HepG2 (cell line): ENCODE measurements at regions not wholly inside any gene's neighbourhood (a gene's known extent, or its start where the extent isn't known, plus 50 kb on each side); places are given as distances from the start of the nearest gene placed in this dataset.
A peak's percentile ranks its signal among the peaks of the same experiment; 100 is the strongest.

ENCODE experiments used
- ATAC-seq: fragments of 200-7000 bp; cut with Tn5 transposase; 3 replicates; pipeline ENCODE4 v1.9.1; 2020; ENCODE audit warnings: mild to moderate bottlenecking, moderate library complexity
- BruUV-seq: library from RNA; stranded (reverse); fragments of 400-500 nt; replicated peaks from 2 replicates; lab custom pipeline; 2021; lab: Mats Ljungman, UMichigan
- CTCF ChIA-PET: fragments of 300-600 bp; formaldehyde crosslinking; extraction: SDS; loops from one replicate; lab custom pipeline; 2021; ENCODE audit warnings: low total read pairs, inconsistent platforms, low intra/inter-chr PET ratio; lab: Yijun Ruan, JAX
- POLR2A ChIA-PET: fragments of 350-600 bp; sonication (Branson Sonifier 250); formaldehyde crosslinking; loops from one replicate; lab custom pipeline; 2020; ENCODE audit warnings: antibody characterized with exemption, inconsistent platforms; lab: Yijun Ruan, JAX
- DNase-seq: peaks from one replicate; pipeline ENCODE4 v3.0.0-alpha.2; 2015; ENCODE audit warnings: low spot score
- FAIRE-seq: peaks from 3 replicates; lab custom pipeline; 2011; peaks lifted over from hg19 to GRCh38; lab: Jason Lieb, UNC
- H2AFZ ChIP-seq: one replicate; pipeline ENCODE4 v1.6.1; 2011; ENCODE audit warnings: low read length, inconsistent platforms
- H3K27ac ChIP-seq: fragments of 300-600 bp; 3 replicates; pipeline ENCODE4 v1.8.0; 2011; ENCODE audit warnings: mixed run types, mild to moderate bottlenecking, mixed read lengths, low read length, inconsistent platforms; ENCODE audit not compliant: insufficient read depth; ENCODE audit errors: extremely low read length
- H3K27me3 ChIP-seq, 2 experiments: fragments of 200-600 bp in 1 of 2; 2 replicates in 1 of 2; 3 replicates in 1 of 2; pipeline versions ENCODE4 v1.6.0 to v1.8.0; 2011; ENCODE audit warnings: low read length in 2 of 2, mild to moderate bottlenecking in 2 of 2, moderate library complexity in 2 of 2, inconsistent platforms in 1 of 2; ENCODE audit not compliant: insufficient read depth in 2 of 2, control insufficient read depth in 1 of 2
- H3K36me3 ChIP-seq, 2 experiments: fragments of 200-600 bp in 1 of 2; replicated peaks in 1 of 2; 2 replicates in 1 of 2; 3 replicates in 1 of 2; pipeline versions ENCODE4 v1.5.1 to v1.8.0; 2011; ENCODE audit warnings: low read length in 2 of 2, inconsistent platforms in 1 of 2; ENCODE audit not compliant: insufficient read depth in 2 of 2, control insufficient read depth in 1 of 2
- H3K4me1 ChIP-seq: 2 replicates; pipeline ENCODE4 v1.5.1; 2012; ENCODE audit warnings: low read length, inconsistent platforms; ENCODE audit not compliant: insufficient read depth
- H3K4me2 ChIP-seq: 2 replicates; pipeline ENCODE4 v1.6.0; 2011; ENCODE audit warnings: low read depth, low read length, inconsistent platforms
- H3K4me3 ChIP-seq, 3 experiments: fragments of 200-600 bp in 1 of 3; sonication (generic), shearing (Covaris generic) in 1 of 3; replicated peaks in 1 of 3; 2 replicates each; pipeline ENCODE4 v1.5.1; 2011 to 2016; ENCODE audit warnings: low read length in 3 of 3, inconsistent platforms in 2 of 3, low read depth in 2 of 3, mild to moderate bottlenecking in 2 of 3, control low read depth in 1 of 3, mixed read lengths in 1 of 3; ENCODE audit not compliant: insufficient read depth in 1 of 3
- H3K79me2 ChIP-seq: one replicate; pipeline ENCODE4 v1.6.1; 2011; ENCODE audit warnings: low read length, inconsistent platforms; ENCODE audit not compliant: insufficient read depth
- H3K9ac ChIP-seq: 2 replicates; pipeline ENCODE4 v1.6.0; 2011; ENCODE audit warnings: mild to moderate bottlenecking, low read depth, low read length, inconsistent platforms; ENCODE audit not compliant: insufficient read depth
- H3K9me3 ChIP-seq: 2 replicates; pipeline ENCODE4 v1.5.1; 2012; ENCODE audit warnings: mild to moderate bottlenecking, low read length
- H4K20me1 ChIP-seq: 2 replicates; pipeline ENCODE4 v1.6.0; 2011; ENCODE audit warnings: inconsistent platforms, mild to moderate bottlenecking, low read length, moderate library complexity; ENCODE audit not compliant: insufficient read depth
- CSRNP1 ChIP-seq: sonication (generic); formaldehyde crosslinking; IDR thresholded peaks from 2 replicates; pipeline ENCODE4 v1.8.1; 2023; ENCODE audit warnings: mild to moderate bottlenecking, missing genetic modification reagents
- HNF4A ChIP-seq: sonication (generic); formaldehyde crosslinking; IDR thresholded peaks from 2 replicates; pipeline ENCODE4 v1.4.0; 2020; ENCODE audit warnings: missing genetic modification reagents
- NONO ChIP-seq, 2 experiments: fragments of 450-650 bp in 1 of 2; sonication (generic) in 1 of 2; formaldehyde crosslinking in 1 of 2; IDR thresholded peaks in 1 of 2; conservative IDR thresholded peaks in 1 of 2; 2 replicates each; pipeline versions ENCODE4 v1.6.1 to v1.8.0; 2017 to 2022; ENCODE audit warnings: mild to moderate bottlenecking in 1 of 2, missing genetic modification reagents in 1 of 2, moderate library complexity in 1 of 2
- PITX1 ChIP-seq: sonication (generic); formaldehyde crosslinking; IDR thresholded peaks from 2 replicates; pipeline ENCODE4 v1.5.1; 2020; ENCODE audit warnings: mild to moderate bottlenecking, missing genetic modification reagents
- RNF2 ChIP-seq: fragments of 450-650 bp; conservative IDR thresholded peaks from 2 replicates; pipeline ENCODE4 v1.6.1; 2016; ENCODE audit warnings: low read depth
- TFAP4 ChIP-seq: sonication (generic); IDR thresholded peaks from 2 replicates; pipeline ENCODE4 v1.6.1; 2016; ENCODE audit warnings: low read depth, borderline replicate concordance
- ZNF430 ChIP-seq: sonication (generic); formaldehyde crosslinking; IDR thresholded peaks from 2 replicates; pipeline ENCODE4 v1.9.0; 2021; ENCODE audit warnings: mild to moderate bottlenecking, missing genetic modification reagents
- WGBS: methylation state at CpG from one replicate; pipeline ENCODE4 v1.1.6; 2017; ENCODE audit warnings: low lambda C conversion rate; 5-methylcytosine and 5-hydroxymethylcytosine counted together
- in situ Hi-C: cut with HindIII; loops from 2 replicates; pipeline ENCODE4 v1.10.0; 2017; ENCODE audit warnings: low pct_unique_long_range_greater_than_20kb; ENCODE audit not compliant: extremely low pct_ligation_motif_present
- intact Hi-C: fragments of 100-400 bp; cut with micrococcal nuclease; formaldehyde crosslinking; loops from one replicate; pipeline ENCODE4 v1.10.0; 2022; ENCODE audit not compliant: unreplicated experiment
- TF ChIP-seq, protein P1 (sequence below): sonication (generic); formaldehyde crosslinking; IDR thresholded peaks from 2 replicates; pipeline ENCODE4 v1.4.0; 2020; ENCODE audit warnings: missing genetic modification reagents, borderline replicate concordance

DNA sequence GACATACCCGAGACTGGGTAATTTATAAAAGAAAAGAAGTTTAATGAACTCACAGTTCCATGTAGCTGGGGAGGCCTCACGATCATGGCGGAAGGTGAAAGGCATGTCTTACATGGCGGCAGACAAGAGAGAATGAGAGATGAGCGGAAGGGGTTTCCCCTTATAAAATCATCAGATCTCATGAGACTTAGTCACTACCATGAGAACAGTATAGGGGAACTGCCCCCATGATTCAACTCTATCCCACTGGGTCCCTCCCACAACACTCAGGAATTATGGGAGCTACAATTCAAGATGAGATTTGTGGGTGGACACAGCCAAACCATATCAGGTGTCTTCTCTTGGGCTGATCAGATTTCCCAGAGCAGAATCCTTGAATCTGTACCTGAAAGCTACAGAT lies 617.3 kb upstream of the ID2 start:
- no peak for ATAC-seq
- ChIA-PET CTCF (no interaction called here), POLR2A (no interaction called here)
- Histone ChIP-seq H3K4me2 (no peak overlapping the region), H3K9me3 (no peaks in the 10 kb centered on the region), H3K9ac (no peak overlapping the region), H3K27me3 (no peaks in the 10 kb centered on the region), H4K20me1 (no peaks in the 10 kb centered on the region), H3K79me2 (no peaks in the 10 kb centered on the region), H3K27ac (no peak overlapping the region), H2AFZ (no peak overlapping the region), H3K4me3 (no peak overlapping the region), H3K4me1 (no peaks in the 10 kb centered on the region), H3K36me3 (no peaks in the 10 kb centered on the region)
- in situ Hi-C loops, result no loop called here
- TF ChIP-seq TFAP4 (no peak), PITX1 (CRISPR knock-in tag) (no peak), RNF2 (no peak), CSRNP1 (no peak), HNF4A (CRISPR knock-in tag) (no peak), ZNF430 (CRISPR knock-in tag) (0 out of 2 replicates have a peak, but pooled peaks have one; percentile 48), NONO (IDR thresholded peaks at IDR 0.05) (no peak), NONO (CRISPR knock-in tag; conservative IDR thresholded peaks at IDR 0.05) (no peak)
- TF ChIP-seq, protein P1, sequence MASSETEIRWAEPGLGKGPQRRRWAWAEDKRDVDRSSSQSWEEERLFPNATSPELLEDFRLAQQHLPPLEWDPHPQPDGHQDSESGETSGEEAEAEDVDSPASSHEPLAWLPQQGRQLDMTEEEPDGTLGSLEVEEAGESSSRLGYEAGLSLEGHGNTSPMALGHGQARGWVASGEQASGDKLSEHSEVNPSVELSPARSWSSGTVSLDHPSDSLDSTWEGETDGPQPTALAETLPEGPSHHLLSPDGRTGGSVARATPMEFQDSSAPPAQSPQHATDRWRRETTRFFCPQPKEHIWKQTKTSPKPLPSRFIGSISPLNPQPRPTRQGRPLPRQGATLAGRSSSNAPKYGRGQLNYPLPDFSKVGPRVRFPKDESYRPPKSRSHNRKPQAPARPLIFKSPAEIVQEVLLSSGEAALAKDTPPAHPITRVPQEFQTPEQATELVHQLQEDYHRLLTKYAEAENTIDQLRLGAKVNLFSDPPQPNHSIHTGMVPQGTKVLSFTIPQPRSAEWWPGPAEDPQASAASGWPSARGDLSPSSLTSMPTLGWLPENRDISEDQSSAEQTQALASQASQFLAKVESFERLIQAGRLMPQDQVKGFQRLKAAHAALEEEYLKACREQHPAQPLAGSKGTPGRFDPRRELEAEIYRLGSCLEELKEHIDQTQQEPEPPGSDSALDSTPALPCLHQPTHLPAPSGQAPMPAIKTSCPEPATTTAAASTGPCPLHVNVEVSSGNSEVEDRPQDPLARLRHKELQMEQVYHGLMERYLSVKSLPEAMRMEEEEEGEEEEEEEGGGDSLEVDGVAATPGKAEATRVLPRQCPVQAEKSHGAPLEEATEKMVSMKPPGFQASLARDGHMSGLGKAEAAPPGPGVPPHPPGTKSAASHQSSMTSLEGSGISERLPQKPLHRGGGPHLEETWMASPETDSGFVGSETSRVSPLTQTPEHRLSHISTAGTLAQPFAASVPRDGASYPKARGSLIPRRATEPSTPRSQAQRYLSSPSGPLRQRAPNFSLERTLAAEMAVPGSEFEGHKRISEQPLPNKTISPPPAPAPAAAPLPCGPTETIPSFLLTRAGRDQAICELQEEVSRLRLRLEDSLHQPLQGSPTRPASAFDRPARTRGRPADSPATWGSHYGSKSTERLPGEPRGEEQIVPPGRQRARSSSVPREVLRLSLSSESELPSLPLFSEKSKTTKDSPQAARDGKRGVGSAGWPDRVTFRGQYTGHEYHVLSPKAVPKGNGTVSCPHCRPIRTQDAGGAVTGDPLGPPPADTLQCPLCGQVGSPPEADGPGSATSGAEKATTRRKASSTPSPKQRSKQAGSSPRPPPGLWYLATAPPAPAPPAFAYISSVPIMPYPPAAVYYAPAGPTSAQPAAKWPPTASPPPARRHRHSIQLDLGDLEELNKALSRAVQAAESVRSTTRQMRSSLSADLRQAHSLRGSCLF (CRISPR knock-in tag), result no peak
- BruUV-seq, result no TSS peak
- intact Hi-C loops, result loop anchor here (1.0 kb wide), 1 partner anchor 37 kb away; no protein-coding TSS in a partner anchor
- DNase-seq, result no peak
- FAIRE-seq, result no peak
- WGBS, result 79% methylated on average over 5 of the region's 5 CpGs
